ENCODE measurements at regions not wholly inside any gene's neighbourhood (a gene's known extent, or its start where the extent isn't known, plus 50 kb on each side); places are given as distances from the start of the nearest gene placed in this dataset.

GRCh38 chr6:48194596-48195295 is 83.7 kb upstream of the PTCHD4 start:
- POLR2A ChIA-PET: no interaction called here
- CTCF ChIA-PET: no interaction called here

GRCh38 chr6:48188158-48188557 is 77.2 kb upstream of the PTCHD4 start:
- no peaks in the 10 kb centered on the region for H3K27me3 ChIP-seq (ENCODE audit: control insufficient read depth, insufficient read depth, low read length)
- TF ChIP-seq CTCF (IDR thresholded peaks at IDR 0.05; ENCODE audit: insufficient read depth, low read depth, low read length): no peak
- no peak for DNase-seq (ENCODE audit: low read depth)
- ChIA-PET POLR2A (no interaction called here), CTCF (no interaction called here)
- H3K36me3 ChIP-seq (ENCODE audit: control insufficient read depth, insufficient read depth, low read length): no peaks in the 10 kb centered on the region
- no peak overlapping the region for H3K4me3 ChIP-seq (ENCODE audit: low read depth, low read length)

More at GRCh38 chr6:48194596-48195295, 83.7 kb upstream of the PTCHD4 start:
- no peak overlapping the region for H3K4me3 ChIP-seq (ENCODE audit: low read depth, low read length)
- no peak for TF ChIP-seq CTCF (IDR thresholded peaks at IDR 0.05; ENCODE audit: insufficient read depth, low read depth, low read length)
- no peaks in the 10 kb centered on the region for H3K36me3 ChIP-seq (ENCODE audit: control insufficient read depth, insufficient read depth, low read length)
- H3K27me3 ChIP-seq (ENCODE audit: control insufficient read depth, insufficient read depth, low read length): no peaks in the 10 kb centered on the region
- no peak for DNase-seq (ENCODE audit: low read depth)

- DNase-seq (ENCODE audit: low read depth): no peak
- Histone ChIP-seq H3K4me3 (ENCODE audit: low read depth, low read length) (no peak overlapping the region), H3K36me3 (ENCODE audit: control insufficient read depth, insufficient read depth, low read length) (no peaks in the 10 kb centered on the region), H3K27me3 (ENCODE audit: control insufficient read depth, insufficient read depth, low read length) (no peaks in the 10 kb centered on the region)
- ChIA-PET POLR2A (no interaction called here), CTCF (interaction anchor here (0.6 kb wide), 1 partner anchor 129 kb away, joined by 3 read pairs; no protein-coding TSS in a partner anchor)
- no peak for TF ChIP-seq CTCF (IDR thresholded peaks at IDR 0.05; ENCODE audit: insufficient read depth, low read depth, low read length)
Measured at GRCh38 chr6:48186746-48187145, 75.7 kb upstream of the PTCHD4 start.

GRCh38 chr6:48184648-48185047 is 73.7 kb upstream of the PTCHD4 start:
- DNase-seq (ENCODE audit: low read depth): peak; percentile 9
- TF ChIP-seq CTCF (IDR thresholded peaks at IDR 0.05; ENCODE audit: insufficient read depth, low read depth, low read length): no peak
- ChIA-PET CTCF (interaction anchor here (0.8 kb wide), 1 partner anchor 55 kb away, joined by 3 read pairs; no protein-coding TSS in a partner anchor), POLR2A (no interaction called here)
- no peaks in the 10 kb centered on the region for H3K27me3 ChIP-seq (ENCODE audit: control insufficient read depth, insufficient read depth, low read length)
- no peaks in the 10 kb centered on the region for H3K36me3 ChIP-seq (ENCODE audit: control insufficient read depth, insufficient read depth, low read length)
- no peak overlapping the region for H3K4me3 ChIP-seq (ENCODE audit: low read depth, low read length)

GRCh38 chr6:48183811-48184605 is 73.0 kb upstream of the PTCHD4 start:
- ChIA-PET POLR2A (no interaction called here), CTCF (interaction anchor here (0.5 to 0.8 kb wide), 2 partner anchors 56 to 57 kb away, joined by 3 read pairs; no protein-coding TSS in a partner anchor)
- H3K4me3 ChIP-seq (ENCODE audit: low read depth, low read length): no peak overlapping the region
- H3K27me3 ChIP-seq (ENCODE audit: control insufficient read depth, insufficient read depth, low read length): no peaks in the 10 kb centered on the region
- DNase-seq (ENCODE audit: low read depth): peak; percentile 8
- H3K36me3 ChIP-seq (ENCODE audit: control insufficient read depth, insufficient read depth, low read length): no peaks in the 10 kb centered on the region
- no peak for TF ChIP-seq CTCF (IDR thresholded peaks at IDR 0.05; ENCODE audit: insufficient read depth, low read depth, low read length)

Measured in BJ (cell line).